Tongue (tissue), 1 donor: ENCODE measurements at regions not wholly inside any gene's neighbourhood (a gene's known extent, or its start where the extent isn't known, plus 50 kb on each side); places are given as distances from the start of the nearest gene placed in this dataset.

Experiments
- DNase-seq: peaks from one replicate; pipeline ENCODE4 v3.0.0-alpha.2; 2015

- no peak for DNase-seq
These were observed 398.1 kb downstream of the GABRB3 start for GRCh38 chr15:26374806-26375205.

- DNase-seq: no peak
These were observed 400.2 kb downstream of the GABRB3 start for GRCh38 chr15:26372706-26373105.

- DNase-seq: no peak
These were observed 407.8 kb downstream of the GABRB3 start for GRCh38 chr15:26365077-26365476.

GRCh38 chr15:26359855-26360254 is 413.0 kb downstream of the GABRB3 start:
- DNase-seq: peak; percentile 1

- no peak for DNase-seq
These were observed 414.2 kb downstream of the GABRB3 start for GRCh38 chr15:26358708-26359107.

GRCh38 chr15:26357653-26358052 is 415.2 kb downstream of the GABRB3 start:
- no peak for DNase-seq

- no peak for DNase-seq
These were observed 417.3 kb downstream of the GABRB3 start for GRCh38 chr15:26355472-26356074.

- no peak for DNase-seq
These were observed 420.0 kb downstream of the GABRB3 start for GRCh38 chr15:26352909-26353308.

- no peak for DNase-seq
These were observed 420.5 kb downstream of the GABRB3 start for GRCh38 chr15:26352406-26352805.

GRCh38 chr15:26325495-26325894 is 447.4 kb downstream of the GABRB3 start:
- no peak for DNase-seq

- no peak for DNase-seq
These were observed 449.3 kb downstream of the GABRB3 start for GRCh38 chr15:26323566-26323965.

- DNase-seq: no peak
These were observed 454.2 kb downstream of the GABRB3 start for GRCh38 chr15:26318689-26319088.

GRCh38 chr15:26314577-26314976 is 451.4 kb upstream of the ATP10A start:
- DNase-seq: no peak

GRCh38 chr15:26311710-26312236 is 448.6 kb upstream of the ATP10A start:
- DNase-seq: no peak

GRCh38 chr15:26298659-26299170 is 435.6 kb upstream of the ATP10A start:
- DNase-seq: peak; percentile 53

GRCh38 chr15:26298010-26298658 is 435.0 kb upstream of the ATP10A start:
- no peak for DNase-seq

- peak; percentile 80 for DNase-seq
These were observed 432.4 kb upstream of the ATP10A start for GRCh38 chr15:26295336-26296085.

- peak; percentile 66 for DNase-seq
These were observed 431.0 kb upstream of the ATP10A start for GRCh38 chr15:26294059-26294689.

- DNase-seq: no peak
These were observed 424.3 kb upstream of the ATP10A start for GRCh38 chr15:26287381-26287780.

- no peak for DNase-seq
These were observed 417.2 kb upstream of the ATP10A start for GRCh38 chr15:26280281-26280680.

GRCh38 chr15:26261966-26262365 is 398.8 kb upstream of the ATP10A start:
- DNase-seq: no peak

- peak; percentile 6 for DNase-seq
These were observed 398.3 kb upstream of the ATP10A start for GRCh38 chr15:26261413-26261812.
